Uterus (tissue), 2 donors: ENCODE measurements at regions not wholly inside any gene's neighbourhood (a gene's known extent, or its start where the extent isn't known, plus 50 kb on each side); places are given as distances from the start of the nearest gene placed in this dataset.

ENCODE experiments used
- POLR2A ChIP-seq, 2 donors: fragments of 450-650 bp; IDR thresholded peaks; one replicate each; pipeline ENCODE4 v1.6.1; 2016; ENCODE audit warnings: antibody characterized with exemption in 2 of 2, mild to moderate bottlenecking in 1 of 2, moderate library complexity in 1 of 2
- TF ChIP-seq, protein P1 (sequence below), 4 experiments: fragments of 200-600 bp in 2 of 4; fragments of 450-650 bp in 2 of 4; sonication (generic) in 2 of 4; IDR thresholded peaks; one replicate each; pipeline ENCODE4 v1.5.1; 2016 to 2019; ENCODE audit warnings: antibody characterized with exemption in 4 of 4, mild to moderate bottlenecking in 2 of 4, moderate library complexity in 1 of 4

DNA sequence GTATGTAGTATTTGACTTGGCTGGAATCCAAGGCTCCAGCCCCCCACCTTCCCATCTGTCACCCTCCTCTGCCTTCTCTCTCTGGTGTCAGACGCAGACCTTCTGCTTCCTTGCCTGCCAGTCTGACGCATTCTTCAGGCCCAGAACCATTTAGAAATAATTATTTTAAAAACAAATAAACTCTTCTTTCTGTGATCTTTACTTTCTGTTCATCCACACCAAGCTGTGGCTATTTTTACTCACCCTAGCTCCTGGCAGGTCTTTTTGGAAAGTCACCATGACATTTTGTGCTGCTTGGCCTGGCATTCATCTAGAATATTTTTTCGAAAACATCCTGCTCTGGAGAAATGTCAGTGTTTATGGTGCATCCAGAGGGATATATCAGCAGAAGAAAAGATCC is 330.7 kb upstream of the ASIC2 start:
- TF ChIP-seq, protein P1, sequence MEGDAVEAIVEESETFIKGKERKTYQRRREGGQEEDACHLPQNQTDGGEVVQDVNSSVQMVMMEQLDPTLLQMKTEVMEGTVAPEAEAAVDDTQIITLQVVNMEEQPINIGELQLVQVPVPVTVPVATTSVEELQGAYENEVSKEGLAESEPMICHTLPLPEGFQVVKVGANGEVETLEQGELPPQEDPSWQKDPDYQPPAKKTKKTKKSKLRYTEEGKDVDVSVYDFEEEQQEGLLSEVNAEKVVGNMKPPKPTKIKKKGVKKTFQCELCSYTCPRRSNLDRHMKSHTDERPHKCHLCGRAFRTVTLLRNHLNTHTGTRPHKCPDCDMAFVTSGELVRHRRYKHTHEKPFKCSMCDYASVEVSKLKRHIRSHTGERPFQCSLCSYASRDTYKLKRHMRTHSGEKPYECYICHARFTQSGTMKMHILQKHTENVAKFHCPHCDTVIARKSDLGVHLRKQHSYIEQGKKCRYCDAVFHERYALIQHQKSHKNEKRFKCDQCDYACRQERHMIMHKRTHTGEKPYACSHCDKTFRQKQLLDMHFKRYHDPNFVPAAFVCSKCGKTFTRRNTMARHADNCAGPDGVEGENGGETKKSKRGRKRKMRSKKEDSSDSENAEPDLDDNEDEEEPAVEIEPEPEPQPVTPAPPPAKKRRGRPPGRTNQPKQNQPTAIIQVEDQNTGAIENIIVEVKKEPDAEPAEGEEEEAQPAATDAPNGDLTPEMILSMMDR (IDR thresholded peaks at IDR 0.05): no peak
- no peak for TF ChIP-seq POLR2A (IDR thresholded peaks at IDR 0.05)
